Memory B cell (primary cell): ENCODE measurements at regions not wholly inside any gene's neighbourhood (a gene's known extent, or its start where the extent isn't known, plus 50 kb on each side); places are given as distances from the start of the nearest gene placed in this dataset.

Experiments used
- ATAC-seq: fragments of 150-1000 bp; cut with Tn5 transposase; 2 replicates; pipeline ENCODE4 v1.10.0; 2021; ENCODE audit warnings: low read depth, mild to moderate bottlenecking, moderate library complexity
- DNase-seq, 2 donors: peaks; one replicate each; pipeline ENCODE4 v3.0.0; 2022; ENCODE audit warnings: low spot score in 2 of 2
- H3K27ac Mint-ChIP-seq: one replicate; pipeline ENCODE4 v1.8.0; 2022; ENCODE audit warnings: mild to moderate bottlenecking, moderate library complexity, mixed read lengths
- H3K27me3 Mint-ChIP-seq: one replicate; pipeline ENCODE4 v1.8.0; 2022; ENCODE audit warnings: mixed read lengths
- H3K36me3 Mint-ChIP-seq: one replicate; pipeline ENCODE4 v1.8.0; 2022; ENCODE audit warnings: mild to moderate bottlenecking, mixed read lengths
- H3K4me1 Mint-ChIP-seq: one replicate; pipeline ENCODE4 v1.8.0; 2022; ENCODE audit warnings: mixed read lengths
- H3K4me3 Mint-ChIP-seq: one replicate; pipeline ENCODE4 v1.8.0; 2022; ENCODE audit warnings: mild to moderate bottlenecking, moderate library complexity, mixed read lengths
- H3K9me3 Mint-ChIP-seq: one replicate; pipeline ENCODE4 v1.8.0; 2022; ENCODE audit warnings: mixed read lengths

DNA sequence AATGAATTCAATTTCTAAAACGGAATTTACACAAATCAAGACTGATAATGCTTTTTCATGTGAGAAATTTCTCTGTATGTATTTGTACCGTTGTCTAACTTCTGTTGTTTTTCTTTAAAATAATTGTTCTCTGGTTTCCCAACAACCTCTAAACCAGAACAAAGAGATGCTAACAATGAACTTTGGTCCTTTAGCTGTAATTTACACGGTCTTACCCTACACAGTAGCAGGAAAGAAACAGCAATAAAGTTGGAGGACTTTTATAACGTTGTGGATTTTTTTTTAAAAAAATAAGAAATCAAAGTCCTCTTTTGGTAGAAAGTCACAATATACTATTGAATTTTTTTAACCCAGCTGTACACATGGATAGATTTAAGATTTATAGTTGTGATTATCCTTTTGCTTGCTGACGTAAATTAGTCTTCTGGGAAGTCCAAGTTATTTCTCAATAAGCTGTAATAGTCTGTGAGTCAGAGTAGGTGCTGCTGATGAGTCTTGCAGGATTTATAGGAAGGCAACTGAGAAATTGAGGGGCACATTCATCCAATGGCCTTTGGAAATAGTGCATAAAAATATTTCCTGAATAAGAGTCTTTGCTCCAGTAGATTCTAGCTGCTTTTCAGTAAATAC is 76.8 kb upstream of the PCSK1 start:
- Mint-ChIP-seq H3K27me3 (peaks cover 8% of the 10 kb centered on the region), H3K36me3 (no peaks in the 10 kb centered on the region), H3K27ac (no peak overlapping the region), H3K4me3 (no peak overlapping the region), H3K4me1 (no peaks in the 10 kb centered on the region), H3K9me3 (no peaks in the 10 kb centered on the region)
- no peak for ATAC-seq
- no peak for DNase-seq

DNA sequence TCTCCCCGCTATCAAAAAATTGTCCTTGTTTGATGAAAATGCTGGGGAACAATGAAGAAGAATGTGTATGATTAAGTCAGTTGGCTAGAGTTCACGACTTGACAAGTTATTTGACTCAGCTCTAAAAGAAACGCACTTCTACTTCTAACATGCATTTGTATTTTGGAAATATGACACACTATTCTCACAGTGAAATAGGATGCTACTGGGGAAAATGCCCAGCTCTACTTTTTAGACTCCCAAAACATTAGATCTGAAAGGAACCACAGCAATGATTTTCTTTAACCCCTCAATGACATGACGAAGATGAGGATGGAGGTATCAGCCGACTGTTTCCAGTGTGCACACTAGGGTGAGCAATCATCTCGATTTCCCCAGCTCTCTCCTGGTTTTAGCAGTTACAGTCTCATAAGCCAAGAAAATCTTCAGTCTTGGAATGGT is 83.6 kb upstream of the PCSK1 start:
- H3K4me3 Mint-ChIP-seq, result no peak overlapping the region
- no peaks in the 10 kb centered on the region for H3K9me3 Mint-ChIP-seq
- H3K36me3 Mint-ChIP-seq, result no peaks in the 10 kb centered on the region
- no peak for DNase-seq
- H3K27me3 Mint-ChIP-seq, result peaks cover 17% of the 10 kb centered on the region
- no peak overlapping the region for H3K27ac Mint-ChIP-seq
- ATAC-seq, result no peak
- H3K4me1 Mint-ChIP-seq, result no peaks in the 10 kb centered on the region

GRCh38 chr5:96517295-96517694 is 84.2 kb upstream of the PCSK1 start:
- Mint-ChIP-seq H3K4me3 (no peak overlapping the region), H3K27ac (no peak overlapping the region), H3K36me3 (no peaks in the 10 kb centered on the region), H3K27me3 (peaks cover 17% of the 10 kb centered on the region), H3K4me1 (no peaks in the 10 kb centered on the region), H3K9me3 (no peaks in the 10 kb centered on the region)
- no peak for DNase-seq
- ATAC-seq, result no peak

DNA sequence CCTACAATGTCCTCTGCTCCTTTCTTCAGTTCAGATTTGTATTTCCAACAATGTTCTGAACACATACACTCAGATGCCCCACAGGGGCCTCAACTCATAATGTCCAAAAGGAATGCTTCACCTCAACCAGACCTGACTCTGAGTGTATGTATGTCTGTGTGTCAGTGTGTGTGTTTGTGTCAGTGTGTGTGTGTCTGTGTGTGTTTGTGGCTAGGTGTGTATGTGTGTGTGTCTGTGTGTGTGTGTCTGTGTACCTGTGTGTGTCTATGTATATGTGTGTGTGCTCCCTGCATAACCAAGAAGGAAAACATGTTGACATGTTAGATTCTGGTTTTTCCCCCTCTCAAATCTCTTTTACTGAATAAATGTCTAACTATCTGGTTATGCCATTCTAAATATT is 87.3 kb upstream of the PCSK1 start:
- Mint-ChIP-seq H3K27me3 (peaks cover 18% of the 10 kb centered on the region), H3K4me1 (no peaks in the 10 kb centered on the region), H3K9me3 (no peaks in the 10 kb centered on the region), H3K4me3 (no peak overlapping the region), H3K27ac (no peak overlapping the region), H3K36me3 (no peaks in the 10 kb centered on the region)
- ATAC-seq (no peak), DNase-seq (no peak)

DNA sequence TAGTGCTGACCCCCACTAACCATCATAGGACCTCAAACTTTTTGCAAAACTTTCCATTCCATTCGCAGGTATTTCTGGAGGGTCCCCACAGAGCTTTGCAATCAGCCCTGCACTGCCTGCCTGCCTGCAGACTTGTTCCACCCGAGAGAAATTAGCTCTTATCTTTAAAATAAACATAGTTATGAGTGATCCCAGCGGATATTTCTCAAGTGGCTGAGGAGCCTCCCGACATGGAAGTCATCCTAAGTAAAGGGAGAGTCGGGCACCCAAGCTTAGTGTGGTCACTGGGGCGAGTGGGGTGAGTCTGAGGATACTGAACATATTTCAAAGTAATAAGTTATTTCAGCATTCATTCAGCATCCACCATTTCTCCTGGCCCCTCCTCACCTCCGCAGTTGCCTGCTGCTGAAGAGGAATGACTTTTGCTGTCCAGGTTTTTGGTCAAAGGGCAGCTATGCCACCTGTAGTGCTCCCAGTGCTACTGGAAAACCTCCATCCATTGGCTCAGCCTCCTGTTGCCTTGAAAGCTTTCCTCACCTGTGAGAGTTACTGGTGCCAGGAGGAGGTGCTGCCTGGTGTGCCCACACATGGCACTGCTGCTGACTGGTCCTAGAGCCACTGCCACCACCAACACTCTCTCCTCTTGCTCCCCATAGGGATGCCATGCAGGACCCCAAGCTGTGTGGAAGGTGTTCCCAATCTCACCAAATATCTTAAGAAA is 89.7 kb upstream of the PCSK1 start:
- ATAC-seq (no peak), DNase-seq (no peak)
- Mint-ChIP-seq H3K36me3 (no peaks in the 10 kb centered on the region), H3K9me3 (no peaks in the 10 kb centered on the region), H3K4me3 (no peak overlapping the region), H3K4me1 (no peaks in the 10 kb centered on the region), H3K27me3 (peaks cover 19% of the 10 kb centered on the region), H3K27ac (no peak overlapping the region)

GRCh38 chr5:96527768-96528661 is 95.0 kb upstream of the PCSK1 start:
- H3K36me3 Mint-ChIP-seq, result no peaks in the 10 kb centered on the region
- peaks cover 14% of the 10 kb centered on the region for H3K27me3 Mint-ChIP-seq
- no peaks in the 10 kb centered on the region for H3K4me1 Mint-ChIP-seq
- ATAC-seq, result no peak
- no peak for DNase-seq
- no peak overlapping the region for H3K27ac Mint-ChIP-seq
- H3K9me3 Mint-ChIP-seq, result no peaks in the 10 kb centered on the region
- no peak overlapping the region for H3K4me3 Mint-ChIP-seq

DNA sequence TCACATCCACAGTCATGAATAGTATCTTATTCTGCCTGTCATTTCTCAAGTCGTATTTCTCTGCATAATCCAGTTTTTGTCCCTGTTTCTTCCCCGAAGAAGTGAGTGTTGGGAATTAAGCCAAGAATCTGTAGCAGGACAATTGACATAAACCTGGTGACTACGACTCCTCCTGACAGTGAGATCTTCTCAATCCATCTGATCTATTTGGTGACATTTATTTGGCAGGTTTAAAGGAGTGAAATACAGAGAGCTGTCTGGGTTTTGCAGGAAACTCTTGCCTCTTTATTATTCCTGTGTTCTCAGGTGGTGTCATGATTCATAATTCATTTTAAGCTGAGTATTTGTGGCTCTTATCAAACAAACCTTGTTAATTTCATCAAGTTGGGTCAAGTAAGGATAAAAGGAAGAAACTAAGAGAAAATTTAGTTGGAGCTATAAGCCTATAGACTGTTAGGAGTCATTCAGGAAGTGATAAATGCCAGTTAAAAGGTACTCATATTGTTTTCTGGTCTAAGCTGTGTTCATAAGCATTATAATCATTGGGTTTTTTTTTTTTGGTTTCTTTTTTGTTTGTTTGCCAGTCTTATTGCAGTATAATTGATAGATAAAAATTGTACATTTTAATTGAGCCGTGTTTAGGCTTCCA is 95.9 kb upstream of the PCSK1 start:
- H3K4me1 Mint-ChIP-seq, result no peaks in the 10 kb centered on the region

GRCh38 chr5:96529559-96529958 is 96.5 kb upstream of the PCSK1 start:
- H3K9me3 Mint-ChIP-seq, result no peaks in the 10 kb centered on the region
- H3K36me3 Mint-ChIP-seq, result no peaks in the 10 kb centered on the region
- ATAC-seq, result no peak
- no peaks in the 10 kb centered on the region for H3K4me1 Mint-ChIP-seq
- peaks cover 8% of the 10 kb centered on the region for H3K27me3 Mint-ChIP-seq
- no peak for DNase-seq
- no peak overlapping the region for H3K4me3 Mint-ChIP-seq
- no peak overlapping the region for H3K27ac Mint-ChIP-seq

More for the DNA sequence above, 95.9 kb upstream of the PCSK1 start:
- no peak for ATAC-seq
- H3K27me3 Mint-ChIP-seq, result peaks cover 8% of the 10 kb centered on the region
- H3K27ac Mint-ChIP-seq, result no peak overlapping the region
- H3K9me3 Mint-ChIP-seq, result no peaks in the 10 kb centered on the region
- no peak for DNase-seq
- no peak overlapping the region for H3K4me3 Mint-ChIP-seq
- H3K36me3 Mint-ChIP-seq, result no peaks in the 10 kb centered on the region

DNA sequence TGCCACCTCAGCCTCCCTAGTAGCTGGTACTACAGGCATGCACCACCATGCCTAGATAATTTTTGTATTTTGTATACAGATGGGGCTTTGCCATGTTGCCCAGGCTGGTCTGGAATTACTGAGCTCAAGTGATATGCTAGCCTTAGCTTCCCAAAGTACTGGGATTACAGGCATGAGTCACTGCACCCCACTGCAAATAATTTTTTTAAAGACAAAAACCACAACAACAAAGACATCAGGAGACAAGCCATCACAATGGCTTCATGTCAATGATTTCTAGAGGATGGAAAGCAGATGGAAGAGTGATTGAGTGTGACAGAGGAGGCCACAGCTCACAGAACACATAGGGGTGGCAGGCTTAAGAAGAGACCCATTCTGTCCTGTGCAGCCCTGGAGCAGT is 97.9 kb upstream of the PCSK1 start:
- Mint-ChIP-seq H3K9me3 (peaks cover 1% of the 10 kb centered on the region), H3K36me3 (no peaks in the 10 kb centered on the region), H3K27ac (no peak overlapping the region), H3K27me3 (peaks cover 8% of the 10 kb centered on the region), H3K4me3 (no peak overlapping the region), H3K4me1 (no peaks in the 10 kb centered on the region)
- ATAC-seq (no peak), DNase-seq (no peak)

DNA sequence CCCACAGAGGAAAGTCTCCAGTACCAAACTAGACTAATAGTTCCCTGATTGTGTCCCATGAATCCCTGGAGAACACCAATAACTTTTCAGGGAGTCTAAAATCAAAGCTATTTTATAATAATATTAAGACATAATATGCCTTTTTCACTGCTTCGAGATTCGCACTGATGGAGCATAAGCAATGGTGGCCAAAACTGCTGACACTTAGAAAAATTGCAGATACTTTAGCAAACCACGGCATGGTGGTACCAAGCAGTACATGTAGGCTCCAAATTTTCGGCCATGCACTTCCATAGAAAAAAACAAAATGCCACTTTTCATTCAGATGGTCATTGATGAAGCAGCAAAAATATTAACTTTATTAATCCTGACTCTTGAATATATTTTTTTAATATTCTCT is 100.3 kb upstream of the PCSK1 start:
- Mint-ChIP-seq H3K4me1 (peaks cover 2% of the 10 kb centered on the region), H3K9me3 (peaks cover 1% of the 10 kb centered on the region), H3K27ac (no peak overlapping the region), H3K27me3 (peaks cover 5% of the 10 kb centered on the region), H3K4me3 (no peak overlapping the region), H3K36me3 (no peaks in the 10 kb centered on the region)
- no peak for ATAC-seq
- DNase-seq, result no peak

- no peak overlapping the region for H3K4me3 Mint-ChIP-seq
- peaks cover 1% of the 10 kb centered on the region for H3K9me3 Mint-ChIP-seq
- ATAC-seq, result no peak
- peaks cover 2% of the 10 kb centered on the region for H3K4me1 Mint-ChIP-seq
- H3K27me3 Mint-ChIP-seq, result peaks cover 3% of the 10 kb centered on the region
- DNase-seq, result no peak
- H3K36me3 Mint-ChIP-seq, result no peaks in the 10 kb centered on the region
- H3K27ac Mint-ChIP-seq, result no peak overlapping the region
Observed at GRCh38 chr5:96537386-96537785, 104.3 kb upstream of the PCSK1 start.

- peaks cover 2% of the 10 kb centered on the region for H3K4me1 Mint-ChIP-seq
- H3K36me3 Mint-ChIP-seq, result no peaks in the 10 kb centered on the region
- H3K27ac Mint-ChIP-seq, result no peak overlapping the region
- H3K9me3 Mint-ChIP-seq, result peaks cover 2% of the 10 kb centered on the region
- H3K4me3 Mint-ChIP-seq, result no peak overlapping the region
- H3K27me3 Mint-ChIP-seq, result peaks cover 9% of the 10 kb centered on the region
- DNase-seq, result no peak
- ATAC-seq, result no peak
Observed at GRCh38 chr5:96538808-96539250, 105.8 kb upstream of the PCSK1 start.

DNA sequence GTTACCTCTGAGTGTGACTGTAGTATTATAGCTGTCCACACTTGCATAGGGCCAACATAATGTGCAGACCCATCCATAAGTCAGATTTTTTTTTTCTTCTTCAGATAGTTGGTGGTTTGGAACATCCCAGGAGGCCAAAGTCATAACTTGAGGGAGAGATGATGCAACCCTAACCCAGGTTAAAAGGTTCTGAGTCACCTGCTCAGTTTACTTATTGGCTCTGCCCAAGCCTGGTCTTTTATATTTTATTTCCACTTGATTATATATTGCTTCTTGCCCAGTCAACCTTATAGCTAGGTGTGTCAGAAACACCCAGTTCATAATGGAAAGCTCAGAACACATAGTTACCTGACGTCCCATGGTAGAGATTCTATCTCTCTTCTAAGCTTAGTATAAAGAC is 113.1 kb upstream of the PCSK1 start:
- H3K4me1 Mint-ChIP-seq, result no peaks in the 10 kb centered on the region
- ATAC-seq (no peak), DNase-seq (no peak)
- peaks cover 14% of the 10 kb centered on the region for H3K27me3 Mint-ChIP-seq
- no peak overlapping the region for H3K4me3 Mint-ChIP-seq
- peaks cover 4% of the 10 kb centered on the region for H3K9me3 Mint-ChIP-seq
- H3K36me3 Mint-ChIP-seq, result peaks cover 2% of the 10 kb centered on the region
- H3K27ac Mint-ChIP-seq, result no peak overlapping the region

GRCh38 chr5:96547486-96547885 is 114.4 kb upstream of the PCSK1 start:
- peaks cover 4% of the 10 kb centered on the region for H3K9me3 Mint-ChIP-seq
- ATAC-seq (no peak), DNase-seq (no peak)
- no peaks in the 10 kb centered on the region for H3K4me1 Mint-ChIP-seq
- no peak overlapping the region for H3K27ac Mint-ChIP-seq
- no peak overlapping the region for H3K4me3 Mint-ChIP-seq
- peaks cover 15% of the 10 kb centered on the region for H3K27me3 Mint-ChIP-seq
- peaks cover 2% of the 10 kb centered on the region for H3K36me3 Mint-ChIP-seq
